ENCODE measurements at regions not wholly inside any gene's neighbourhood (a gene's known extent, or its start where the extent isn't known, plus 50 kb on each side); places are given as distances from the start of the nearest gene placed in this dataset.
"Not testable (repeated sequence)": the region's sequence is repeated elsewhere in the genome, so short reads cannot be mapped to it uniquely, and the experiment has no call there.

- Histone ChIP-seq H3K36me3 (ENCODE audit: control insufficient read depth in 5 of 5, insufficient read depth in 5 of 5, low read length in 5 of 5) (no peaks in the 10 kb centered on the region), H3K4me1 (ENCODE audit: control insufficient read depth in 5 of 5, insufficient read depth in 5 of 5, low read length in 5 of 5) (no peaks in the 10 kb centered on the region), H3K9ac (ENCODE audit: low read length in 5 of 5) (no peak overlapping the region), H3K4me3 (ENCODE audit: low read depth in 1 of 5, low read length in 5 of 5) (no peak overlapping the region), H3K27me3 (ENCODE audit: control insufficient read depth in 5 of 5, insufficient read depth in 4 of 5, low read length in 5 of 5) (no peaks in the 10 kb centered on the region), H3K9me3 (ENCODE audit: control insufficient read depth in 5 of 5, low read length in 5 of 5) (no peaks in the 10 kb centered on the region), H3K27ac (ENCODE audit: low read depth, low read length) (no peak overlapping the region)
Measured at GRCh38 chr12:17158201-17158600, 552.2 kb upstream of the LMO3 start.

- peaks cover 0 to 10% (median 0%) of the 10 kb centered on the region in 5 donors for H3K9me3 ChIP-seq (ENCODE audit: control insufficient read depth in 5 of 5, low read length in 5 of 5)
- H3K36me3 ChIP-seq (ENCODE audit: control insufficient read depth in 5 of 5, insufficient read depth in 5 of 5, low read length in 5 of 5), result no peaks in the 10 kb centered on the region
- no peaks in the 10 kb centered on the region for H3K27me3 ChIP-seq (ENCODE audit: control insufficient read depth in 5 of 5, insufficient read depth in 4 of 5, low read length in 5 of 5)
- no peak overlapping the region for H3K4me3 ChIP-seq (ENCODE audit: low read depth in 1 of 5, low read length in 5 of 5)
- no peak overlapping the region for H3K27ac ChIP-seq (ENCODE audit: low read depth, low read length)
- no peaks in the 10 kb centered on the region for H3K4me1 ChIP-seq (ENCODE audit: control insufficient read depth in 5 of 5, insufficient read depth in 5 of 5, low read length in 5 of 5)
- H3K9ac ChIP-seq (ENCODE audit: low read length in 5 of 5), result no peak overlapping the region
Measured at GRCh38 chr12:17151917-17152316, 546.0 kb upstream of the LMO3 start.

- Histone ChIP-seq H3K4me1 (ENCODE audit: control insufficient read depth in 5 of 5, insufficient read depth in 5 of 5, low read length in 5 of 5) (no peaks in the 10 kb centered on the region), H3K27ac (ENCODE audit: low read depth, low read length) (no peak overlapping the region), H3K27me3 (ENCODE audit: control insufficient read depth in 5 of 5, insufficient read depth in 4 of 5, low read length in 5 of 5) (no peaks in the 10 kb centered on the region), H3K9me3 (ENCODE audit: control insufficient read depth in 5 of 5, low read length in 5 of 5) (peaks cover 0 to 11% (median 0%) of the 10 kb centered on the region in 5 donors), H3K4me3 (ENCODE audit: low read depth in 1 of 5, low read length in 5 of 5) (no peak overlapping the region), H3K36me3 (ENCODE audit: control insufficient read depth in 5 of 5, insufficient read depth in 5 of 5, low read length in 5 of 5) (no peaks in the 10 kb centered on the region), H3K9ac (ENCODE audit: low read length in 5 of 5) (no peak overlapping the region)
Measured at GRCh38 chr12:17148706-17149105, 542.7 kb upstream of the LMO3 start.

GRCh38 chr12:17142856-17143255 is 536.9 kb upstream of the LMO3 start:
- Histone ChIP-seq H3K9ac (ENCODE audit: low read length in 5 of 5) (no peak overlapping the region), H3K27me3 (ENCODE audit: control insufficient read depth in 5 of 5, insufficient read depth in 4 of 5, low read length in 5 of 5) (no peaks in the 10 kb centered on the region), H3K4me1 (ENCODE audit: control insufficient read depth in 5 of 5, insufficient read depth in 5 of 5, low read length in 5 of 5) (no peaks in the 10 kb centered on the region), H3K9me3 (ENCODE audit: control insufficient read depth in 5 of 5, low read length in 5 of 5) (peaks cover 0 to 4% (median 0%) of the 10 kb centered on the region in 5 donors), H3K27ac (ENCODE audit: low read depth, low read length) (no peak overlapping the region), H3K4me3 (ENCODE audit: low read depth in 1 of 5, low read length in 5 of 5) (no peak overlapping the region), H3K36me3 (ENCODE audit: control insufficient read depth in 5 of 5, insufficient read depth in 5 of 5, low read length in 5 of 5) (no peaks in the 10 kb centered on the region)

- Histone ChIP-seq H3K27me3 (ENCODE audit: control insufficient read depth in 5 of 5, insufficient read depth in 4 of 5, low read length in 5 of 5) (no peaks in the 10 kb centered on the region), H3K9me3 (ENCODE audit: control insufficient read depth in 5 of 5, low read length in 5 of 5) (no peaks in the 10 kb centered on the region), H3K9ac (ENCODE audit: low read length in 5 of 5) (no peak overlapping the region), H3K36me3 (ENCODE audit: control insufficient read depth in 5 of 5, insufficient read depth in 5 of 5, low read length in 5 of 5) (no peaks in the 10 kb centered on the region), H3K27ac (ENCODE audit: low read depth, low read length) (no peak overlapping the region), H3K4me1 (ENCODE audit: control insufficient read depth in 5 of 5, insufficient read depth in 5 of 5, low read length in 5 of 5) (no peaks in the 10 kb centered on the region), H3K4me3 (ENCODE audit: low read depth in 1 of 5, low read length in 5 of 5) (no peak overlapping the region)
Measured at GRCh38 chr12:17139931-17140330, 534.0 kb upstream of the LMO3 start.

GRCh38 chr12:17137396-17137795 is 531.4 kb upstream of the LMO3 start:
- Histone ChIP-seq H3K36me3 (ENCODE audit: control insufficient read depth in 5 of 5, insufficient read depth in 5 of 5, low read length in 5 of 5) (no peaks in the 10 kb centered on the region), H3K27ac (ENCODE audit: low read depth, low read length) (no peak overlapping the region), H3K4me3 (ENCODE audit: low read depth in 1 of 5, low read length in 5 of 5) (no peak overlapping the region), H3K4me1 (ENCODE audit: control insufficient read depth in 5 of 5, insufficient read depth in 5 of 5, low read length in 5 of 5) (no peaks in the 10 kb centered on the region), H3K9ac (ENCODE audit: low read length in 5 of 5) (no peak overlapping the region), H3K27me3 (ENCODE audit: control insufficient read depth in 5 of 5, insufficient read depth in 4 of 5, low read length in 5 of 5) (no peaks in the 10 kb centered on the region), H3K9me3 (ENCODE audit: control insufficient read depth in 5 of 5, low read length in 5 of 5) (no peaks in the 10 kb centered on the region)

GRCh38 chr12:17134315-17134714 is 528.4 kb upstream of the LMO3 start:
- Histone ChIP-seq H3K4me3 (ENCODE audit: low read depth in 1 of 5, low read length in 5 of 5) (no peak overlapping the region), H3K9me3 (ENCODE audit: control insufficient read depth in 5 of 5, low read length in 5 of 5) (no peaks in the 10 kb centered on the region), H3K36me3 (ENCODE audit: control insufficient read depth in 5 of 5, insufficient read depth in 5 of 5, low read length in 5 of 5) (no peaks in the 10 kb centered on the region), H3K27me3 (ENCODE audit: control insufficient read depth in 5 of 5, insufficient read depth in 4 of 5, low read length in 5 of 5) (no peaks in the 10 kb centered on the region), H3K9ac (ENCODE audit: low read length in 5 of 5) (no peak overlapping the region), H3K4me1 (ENCODE audit: control insufficient read depth in 5 of 5, insufficient read depth in 5 of 5, low read length in 5 of 5) (no peaks in the 10 kb centered on the region), H3K27ac (ENCODE audit: low read depth, low read length) (no peak overlapping the region)

- no peaks in the 10 kb centered on the region for H3K27me3 ChIP-seq (ENCODE audit: control insufficient read depth in 5 of 5, insufficient read depth in 4 of 5, low read length in 5 of 5)
- H3K4me1 ChIP-seq (ENCODE audit: control insufficient read depth in 5 of 5, insufficient read depth in 5 of 5, low read length in 5 of 5), result no peaks in the 10 kb centered on the region
- H3K9me3 ChIP-seq (ENCODE audit: control insufficient read depth in 5 of 5, low read length in 5 of 5), result no peaks in the 10 kb centered on the region
- H3K9ac ChIP-seq (ENCODE audit: low read length in 5 of 5), result no peak overlapping the region
- no peak overlapping the region for H3K4me3 ChIP-seq (ENCODE audit: low read depth in 1 of 5, low read length in 5 of 5)
- H3K27ac ChIP-seq (ENCODE audit: low read depth, low read length), result no peak overlapping the region
- no peaks in the 10 kb centered on the region for H3K36me3 ChIP-seq (ENCODE audit: control insufficient read depth in 5 of 5, insufficient read depth in 5 of 5, low read length in 5 of 5)
Measured at GRCh38 chr12:17132336-17132735, 526.4 kb upstream of the LMO3 start.

GRCh38 chr12:17116538-17116937 is 510.6 kb upstream of the LMO3 start:
- H3K4me1 ChIP-seq (ENCODE audit: control insufficient read depth in 5 of 5, insufficient read depth in 5 of 5, low read length in 5 of 5); H3K4me3 ChIP-seq (ENCODE audit: low read depth in 1 of 5, low read length in 5 of 5); H3K27ac ChIP-seq (ENCODE audit: low read depth, low read length); H3K9ac ChIP-seq (ENCODE audit: low read length in 5 of 5); H3K27me3 ChIP-seq (ENCODE audit: control insufficient read depth in 5 of 5, insufficient read depth in 4 of 5, low read length in 5 of 5); H3K36me3 ChIP-seq (ENCODE audit: control insufficient read depth in 5 of 5, insufficient read depth in 5 of 5, low read length in 5 of 5); H3K9me3 ChIP-seq (ENCODE audit: control insufficient read depth in 5 of 5, low read length in 5 of 5): not testable (repeated sequence)

GRCh38 chr12:17110316-17110715 is 504.4 kb upstream of the LMO3 start:
- Histone ChIP-seq H3K9ac (ENCODE audit: low read length in 5 of 5) (no peak overlapping the region), H3K36me3 (ENCODE audit: control insufficient read depth in 5 of 5, insufficient read depth in 5 of 5, low read length in 5 of 5) (no peaks in the 10 kb centered on the region), H3K27me3 (ENCODE audit: control insufficient read depth in 5 of 5, insufficient read depth in 4 of 5, low read length in 5 of 5) (no peaks in the 10 kb centered on the region), H3K4me3 (ENCODE audit: low read depth in 1 of 5, low read length in 5 of 5) (no peak overlapping the region), H3K4me1 (ENCODE audit: control insufficient read depth in 5 of 5, insufficient read depth in 5 of 5, low read length in 5 of 5) (no peaks in the 10 kb centered on the region), H3K9me3 (ENCODE audit: control insufficient read depth in 5 of 5, low read length in 5 of 5) (no peaks in the 10 kb centered on the region), H3K27ac (ENCODE audit: low read depth, low read length) (no peak overlapping the region)
